IgD-negative memory B cell (primary cell): ENCODE measurements at regions not wholly inside any gene's neighbourhood (a gene's known extent, or its start where the extent isn't known, plus 50 kb on each side); places are given as distances from the start of the nearest gene placed in this dataset.

Experiments used
- H3K27ac Mint-ChIP-seq, 3 donors: one replicate each; pipeline ENCODE4 v1.8.0; 2020 to 2022; ENCODE audit warnings: mild to moderate bottlenecking in 3 of 3, mixed read lengths in 3 of 3, moderate library complexity in 1 of 3
- H3K27me3 Mint-ChIP-seq: one replicate; pipeline ENCODE4 v1.8.0; 2021; ENCODE audit warnings: mixed read lengths
- H3K36me3 Mint-ChIP-seq: one replicate; pipeline ENCODE4 v1.8.0; 2020; ENCODE audit warnings: mild to moderate bottlenecking, mixed read lengths
- H3K4me1 Mint-ChIP-seq, 3 donors: one replicate each; pipeline ENCODE4 v1.8.0; 2020 to 2022; ENCODE audit warnings: mixed read lengths in 3 of 3, mild to moderate bottlenecking in 1 of 3
- H3K4me3 Mint-ChIP-seq, 4 donors: one replicate each; pipeline ENCODE4 v1.8.0; 2020 to 2022; ENCODE audit warnings: mild to moderate bottlenecking in 4 of 4, mixed read lengths in 4 of 4, moderate library complexity in 3 of 4
- H3K9me3 Mint-ChIP-seq, 3 donors: one replicate each; pipeline ENCODE4 v1.8.0; 2020 to 2021; ENCODE audit warnings: mixed read lengths in 3 of 3, mild to moderate bottlenecking in 1 of 3

DNA sequence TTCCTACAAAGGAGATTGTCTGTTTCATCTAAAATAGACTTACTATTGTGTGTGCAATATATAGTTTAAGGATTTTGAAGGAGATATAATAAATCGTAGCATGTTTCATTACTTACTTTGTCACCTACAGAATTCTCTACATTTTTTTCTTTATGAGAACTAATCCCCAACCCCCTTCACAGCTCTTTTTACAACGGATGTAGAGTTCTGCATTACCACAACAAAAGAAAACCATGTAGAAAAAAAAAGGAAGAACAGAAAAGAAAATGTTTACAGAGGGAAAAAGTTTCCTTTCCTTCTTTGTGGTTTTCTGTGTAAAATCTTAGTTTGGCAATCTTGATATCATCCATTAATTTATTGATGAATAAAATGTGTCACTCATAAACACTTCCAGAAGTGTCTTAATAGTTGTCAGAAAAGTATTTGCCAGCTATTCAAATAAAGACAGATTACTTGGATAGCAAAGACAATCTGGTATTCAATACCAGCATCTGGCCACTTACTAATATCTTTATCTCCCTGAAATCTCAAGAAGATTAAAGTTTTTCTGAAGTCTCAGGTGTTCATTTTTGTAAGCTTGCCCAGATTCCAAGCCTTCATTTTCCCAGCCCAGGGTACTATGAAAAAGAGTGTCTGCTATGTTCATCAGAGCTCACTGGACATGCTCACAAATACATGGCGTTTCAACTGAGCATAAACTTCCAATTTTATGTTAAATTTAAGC lies 806.8 kb downstream of the PCDH19 start:
- Mint-ChIP-seq H3K27ac (no peak overlapping the region), H3K27me3 (no peaks in the 10 kb centered on the region), H3K36me3 (no peaks in the 10 kb centered on the region), H3K9me3 (peaks cover 0 to 2% (median 0%) of the 10 kb centered on the region in 3 donors), H3K4me3 (no peak overlapping the region), H3K4me1 (no peaks in the 10 kb centered on the region)

- Mint-ChIP-seq H3K27me3 (no peaks in the 10 kb centered on the region), H3K9me3 (peaks cover 0 to 2% (median 0%) of the 10 kb centered on the region in 3 donors), H3K4me1 (no peaks in the 10 kb centered on the region), H3K27ac (no peak overlapping the region), H3K4me3 (no peak overlapping the region), H3K36me3 (no peaks in the 10 kb centered on the region)
Measured at GRCh38 chrX:99602107-99602506, 808.0 kb downstream of the PCDH19 start.

DNA sequence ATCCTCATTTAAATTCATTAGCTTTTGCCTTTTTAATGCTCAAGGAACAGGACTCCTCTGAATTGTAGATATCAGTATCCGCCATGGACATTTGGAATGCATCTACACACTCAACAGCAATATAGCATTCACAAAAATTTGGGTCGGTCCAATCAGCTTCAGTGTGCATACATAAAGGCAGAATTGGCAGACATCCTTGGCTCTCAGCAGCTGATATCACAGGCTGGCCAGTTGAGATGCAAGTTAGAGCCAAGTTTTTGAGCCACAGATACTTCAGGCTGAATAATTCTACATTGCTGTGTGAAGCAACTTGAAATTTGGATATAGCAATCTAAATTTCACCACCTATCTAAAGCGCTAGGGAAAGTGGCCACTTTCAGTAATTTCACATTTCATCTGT lies 821.1 kb downstream of the PCDH19 start:
- H3K4me3 Mint-ChIP-seq = no peak overlapping the region
- no peaks in the 10 kb centered on the region for H3K4me1 Mint-ChIP-seq
- H3K27ac Mint-ChIP-seq = no peak overlapping the region
- peaks cover 2% of the 10 kb centered on the region in 3 donors for H3K9me3 Mint-ChIP-seq
- peaks cover 1% of the 10 kb centered on the region for H3K36me3 Mint-ChIP-seq
- peaks cover 1% of the 10 kb centered on the region for H3K27me3 Mint-ChIP-seq

DNA sequence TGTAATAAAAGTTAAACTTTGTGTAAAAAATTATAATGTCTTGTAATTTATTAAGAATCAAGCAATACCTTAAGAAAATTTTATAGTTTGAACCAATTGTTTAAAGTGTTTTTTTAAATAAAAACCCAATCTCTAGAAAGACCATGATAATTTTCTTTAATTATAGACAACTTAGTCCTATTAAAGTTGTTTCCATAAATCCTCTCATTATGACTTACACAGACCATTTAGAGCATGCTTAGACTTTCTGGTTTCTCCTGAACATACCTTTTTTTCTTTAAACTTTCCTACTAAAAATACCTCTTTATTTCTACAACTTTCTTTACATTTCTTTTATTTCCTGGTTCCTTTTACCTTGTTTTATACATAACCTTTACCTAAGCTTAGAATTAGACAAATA lies 837.4 kb downstream of the PCDH19 start:
- no peaks in the 10 kb centered on the region for H3K4me1 Mint-ChIP-seq
- no peak overlapping the region for H3K27ac Mint-ChIP-seq
- no peaks in the 10 kb centered on the region for H3K36me3 Mint-ChIP-seq

DNA sequence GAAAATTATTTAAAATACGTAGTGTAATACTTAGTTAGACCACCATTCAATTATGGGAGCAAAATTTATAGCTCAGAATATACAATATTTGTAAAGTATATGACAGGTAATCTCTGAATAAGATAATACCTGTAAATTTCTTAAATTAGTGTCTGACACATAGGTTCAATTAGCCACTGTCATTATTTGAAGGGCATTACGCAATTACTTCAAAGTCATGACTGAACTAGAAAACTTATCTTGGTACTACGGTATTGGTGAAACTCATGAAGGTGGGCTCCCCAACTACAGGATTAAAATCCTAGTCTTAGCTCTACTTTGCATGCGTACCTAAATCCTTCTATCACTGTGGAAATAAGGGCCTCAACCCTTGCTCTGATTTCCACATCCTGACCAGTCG lies 860.7 kb downstream of the PCDH19 start:
- Mint-ChIP-seq H3K27me3 (no peaks in the 10 kb centered on the region), H3K4me3 (no peak overlapping the region), H3K4me1 (no peaks in the 10 kb centered on the region), H3K36me3 (no peaks in the 10 kb centered on the region), H3K9me3 (peaks cover 0 to 9% (median 4%) of the 10 kb centered on the region in 3 donors), H3K27ac (no peak overlapping the region)

More for the DNA sequence above, 837.4 kb downstream of the PCDH19 start:
- no peak overlapping the region for H3K4me3 Mint-ChIP-seq
- H3K9me3 Mint-ChIP-seq = peaks cover 5 to 10% (median 10%) of the 10 kb centered on the region in 3 donors
- H3K27me3 Mint-ChIP-seq = no peaks in the 10 kb centered on the region

DNA sequence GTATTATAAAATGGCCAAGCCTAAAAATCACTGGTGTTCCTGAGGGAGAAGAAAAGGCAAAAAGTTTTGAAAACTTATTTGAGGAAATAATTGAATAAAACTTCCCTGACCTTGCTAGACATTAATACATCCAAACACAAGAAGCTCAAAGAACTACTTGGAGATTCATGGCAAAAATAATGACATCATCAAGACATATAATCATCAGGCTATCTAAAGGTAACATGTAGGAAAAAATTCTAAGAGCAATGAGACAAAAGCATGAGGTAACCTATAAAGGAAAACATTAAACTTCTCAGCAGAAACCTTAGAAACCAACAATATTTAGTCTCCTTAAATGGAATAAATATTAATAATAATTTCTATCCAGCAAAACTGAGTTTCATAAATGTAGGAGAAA lies 887.6 kb downstream of the PCDH19 start:
- Mint-ChIP-seq H3K36me3 (no peaks in the 10 kb centered on the region), H3K4me3 (no peak overlapping the region), H3K27me3 (no peaks in the 10 kb centered on the region), H3K9me3 (peaks cover 0 to 5% (median 0%) of the 10 kb centered on the region in 3 donors), H3K4me1 (peaks cover 0 to 1% (median 0%) of the 10 kb centered on the region in 3 donors), H3K27ac (no peak overlapping the region)

- Mint-ChIP-seq H3K4me1 (no peaks in the 10 kb centered on the region), H3K27me3 (peaks cover 2% of the 10 kb centered on the region), H3K27ac (no peak overlapping the region), H3K4me3 (no peak overlapping the region), H3K9me3 (peaks cover 0 to 8% (median 2%) of the 10 kb centered on the region in 3 donors), H3K36me3 (no peaks in the 10 kb centered on the region)
Measured at GRCh38 chrX:99507768-99508167, 902.3 kb downstream of the PCDH19 start.

GRCh38 chrX:99495453-99495852 lies 914.6 kb downstream of the PCDH19 start:
- H3K36me3 Mint-ChIP-seq = no peaks in the 10 kb centered on the region
- no peaks in the 10 kb centered on the region for H3K27me3 Mint-ChIP-seq
- no peak overlapping the region for H3K4me3 Mint-ChIP-seq
- H3K27ac Mint-ChIP-seq = no peak overlapping the region
- H3K9me3 Mint-ChIP-seq = peaks cover 0 to 8% (median 0%) of the 10 kb centered on the region in 3 donors
- no peaks in the 10 kb centered on the region for H3K4me1 Mint-ChIP-seq

- peaks cover 0 to 8% (median 0%) of the 10 kb centered on the region in 3 donors for H3K9me3 Mint-ChIP-seq
- no peaks in the 10 kb centered on the region for H3K27me3 Mint-ChIP-seq
- no peaks in the 10 kb centered on the region for H3K4me1 Mint-ChIP-seq
- no peak overlapping the region for H3K4me3 Mint-ChIP-seq
- H3K27ac Mint-ChIP-seq = no peak overlapping the region
- H3K36me3 Mint-ChIP-seq = no peaks in the 10 kb centered on the region
Measured at GRCh38 chrX:99494668-99495067, 915.4 kb downstream of the PCDH19 start.

- Mint-ChIP-seq H3K27ac (no peak overlapping the region), H3K36me3 (no peaks in the 10 kb centered on the region), H3K4me3 (no peak overlapping the region), H3K4me1 (no peaks in the 10 kb centered on the region), H3K27me3 (no peaks in the 10 kb centered on the region), H3K9me3 (no peaks in the 10 kb centered on the region)
Measured at GRCh38 chrX:99480728-99481127, 929.3 kb downstream of the PCDH19 start.

DNA sequence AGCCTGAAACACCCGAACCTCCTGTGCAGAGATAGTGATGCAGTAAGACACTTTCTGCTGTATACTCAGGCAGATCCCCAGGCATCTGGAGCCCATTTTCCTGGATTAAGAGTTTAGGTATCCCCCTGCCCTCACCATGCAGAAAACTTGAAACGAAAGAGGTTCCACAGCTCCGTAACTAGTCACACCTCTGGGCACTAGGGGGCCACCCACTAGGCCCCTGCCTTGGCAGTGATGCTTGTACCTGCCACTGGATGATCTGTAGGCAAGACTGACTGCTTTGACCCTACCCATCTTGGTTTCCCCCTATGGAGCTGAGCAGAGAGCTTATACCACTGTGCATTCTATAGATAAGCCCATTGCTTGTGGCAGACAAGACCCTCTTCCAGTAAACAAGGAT lies 940.6 kb downstream of the PCDH19 start:
- Mint-ChIP-seq H3K4me3 (no peak overlapping the region), H3K27ac (no peak overlapping the region), H3K9me3 (peaks cover 0 to 3% (median 0%) of the 10 kb centered on the region in 3 donors), H3K36me3 (no peaks in the 10 kb centered on the region), H3K4me1 (no peaks in the 10 kb centered on the region), H3K27me3 (no peaks in the 10 kb centered on the region)

DNA sequence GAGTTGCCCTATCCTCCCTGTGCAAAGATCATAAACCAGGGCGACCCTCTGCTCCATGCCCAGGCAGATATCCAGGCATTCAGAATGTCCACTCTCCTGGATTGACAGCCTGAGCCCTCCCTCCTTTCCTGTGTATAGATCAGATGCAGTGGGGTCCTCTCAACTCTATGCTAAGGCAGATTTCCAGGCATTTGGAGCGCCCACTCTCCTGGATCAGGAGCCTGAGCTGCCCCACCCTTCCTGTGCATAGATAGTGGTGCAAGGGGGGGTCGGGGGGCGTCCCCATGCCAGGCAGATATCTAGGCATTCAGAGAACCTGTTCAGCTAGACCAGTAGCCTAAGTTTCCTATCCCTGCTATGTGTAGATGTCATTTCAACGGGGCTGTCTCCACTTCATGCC lies 941.1 kb downstream of the PCDH19 start:
- Mint-ChIP-seq H3K4me3 (no peak overlapping the region), H3K4me1 (no peaks in the 10 kb centered on the region), H3K27me3 (no peaks in the 10 kb centered on the region), H3K36me3 (no peaks in the 10 kb centered on the region), H3K9me3 (peaks cover 0 to 3% (median 0%) of the 10 kb centered on the region in 3 donors), H3K27ac (no peak overlapping the region)

GRCh38 chrX:99461223-99461622 lies 948.9 kb downstream of the PCDH19 start:
- no peaks in the 10 kb centered on the region for H3K4me1 Mint-ChIP-seq
- no peaks in the 10 kb centered on the region for H3K27me3 Mint-ChIP-seq
- peaks cover 2 to 4% (median 4%) of the 10 kb centered on the region in 3 donors for H3K9me3 Mint-ChIP-seq
- no peak overlapping the region for H3K27ac Mint-ChIP-seq
- H3K36me3 Mint-ChIP-seq = no peaks in the 10 kb centered on the region
- H3K4me3 Mint-ChIP-seq = no peak overlapping the region

- Mint-ChIP-seq H3K36me3 (no peaks in the 10 kb centered on the region), H3K4me1 (no peaks in the 10 kb centered on the region), H3K27ac (no peak overlapping the region), H3K27me3 (no peaks in the 10 kb centered on the region), H3K4me3 (no peak overlapping the region), H3K9me3 (no peaks in the 10 kb centered on the region)
Measured at GRCh38 chrX:99445336-99445735, 964.7 kb downstream of the PCDH19 start.

- Mint-ChIP-seq H3K36me3 (no peaks in the 10 kb centered on the region), H3K9me3 (peaks cover 5% of the 10 kb centered on the region in 3 donors), H3K4me3 (no peak overlapping the region), H3K27ac (no peak overlapping the region), H3K4me1 (no peaks in the 10 kb centered on the region), H3K27me3 (no peaks in the 10 kb centered on the region)
Measured at GRCh38 chrX:99421796-99422195, 988.3 kb downstream of the PCDH19 start.

- no peaks in the 10 kb centered on the region for H3K4me1 Mint-ChIP-seq
- no peak overlapping the region for H3K4me3 Mint-ChIP-seq
- no peaks in the 10 kb centered on the region for H3K9me3 Mint-ChIP-seq
- peaks cover 1% of the 10 kb centered on the region for H3K27me3 Mint-ChIP-seq
- no peaks in the 10 kb centered on the region for H3K36me3 Mint-ChIP-seq
- no peak overlapping the region for H3K27ac Mint-ChIP-seq
Measured at GRCh38 chrX:99415470-99415869, 994.6 kb downstream of the PCDH19 start.
